ENCODE measurements at regions not wholly inside any gene's neighbourhood (a gene's known extent, or its start where the extent isn't known, plus 50 kb on each side); places are given as distances from the start of the nearest gene placed in this dataset.

- Histone ChIP-seq H3K36me3 (ENCODE audit: low read length) (no peaks in the 10 kb centered on the region), H3K27me3 (ENCODE audit: low read length) (no peaks in the 10 kb centered on the region), H3F3A (ENCODE audit: insufficient read depth) (no peaks in the 10 kb centered on the region), H3K27ac (ENCODE audit: low read depth, low read length) (no peak overlapping the region), H3K9me2 (replicated peaks; ENCODE audit: insufficient read depth, low read length) (no peaks in the 10 kb centered on the region), H3K9me3 (ENCODE audit: insufficient read depth, low read length) (no peaks in the 10 kb centered on the region), H3K79me2 (ENCODE audit: insufficient read depth, low read length) (no peaks in the 10 kb centered on the region), H3K9ac (ENCODE audit: low read length) (no peak overlapping the region), H4K20me1 (ENCODE audit: low read depth, low read length) (no peaks in the 10 kb centered on the region), H2AFZ (ENCODE audit: low read depth, low read length, severe bottlenecking) (no peak overlapping the region), H3K4me3 (ENCODE audit: insufficient read depth, low read length, poor library complexity, severe bottlenecking) (no peak overlapping the region), H3K4me2 (ENCODE audit: low read depth, low read length, poor library complexity, severe bottlenecking) (no peak overlapping the region)
- TF ChIP-seq EZH2phosphoT487 (conservative IDR thresholded peaks at IDR 0.05; ENCODE audit: low read length) (no peak), CTCF (IDR thresholded peaks at IDR 0.05; ENCODE audit: insufficient read depth, low read length, poor library complexity, severe bottlenecking) (no peak)
Observed at GRCh38 chr11:92397221-92397755, 172.7 kb downstream of the FAT3 start.

GRCh38 chr11:92399705-92400104 is 175.1 kb downstream of the FAT3 start:
- no peaks in the 10 kb centered on the region for H3F3A ChIP-seq (ENCODE audit: insufficient read depth)
- H3K9me2 ChIP-seq (replicated peaks; ENCODE audit: insufficient read depth, low read length) = no peaks in the 10 kb centered on the region
- no peaks in the 10 kb centered on the region for H3K79me2 ChIP-seq (ENCODE audit: insufficient read depth, low read length)
- no peaks in the 10 kb centered on the region for H3K36me3 ChIP-seq (ENCODE audit: low read length)
- TF ChIP-seq CTCF (IDR thresholded peaks at IDR 0.05; ENCODE audit: insufficient read depth, low read length, poor library complexity, severe bottlenecking) (no peak), EZH2phosphoT487 (conservative IDR thresholded peaks at IDR 0.05; ENCODE audit: low read length) (no peak)
- H3K4me2 ChIP-seq (ENCODE audit: low read depth, low read length, poor library complexity, severe bottlenecking) = no peak overlapping the region
- H4K20me1 ChIP-seq (ENCODE audit: low read depth, low read length) = no peaks in the 10 kb centered on the region
- no peak overlapping the region for H3K4me3 ChIP-seq (ENCODE audit: insufficient read depth, low read length, poor library complexity, severe bottlenecking)
- no peak overlapping the region for H3K9ac ChIP-seq (ENCODE audit: low read length)
- no peak overlapping the region for H3K27ac ChIP-seq (ENCODE audit: low read depth, low read length)
- no peaks in the 10 kb centered on the region for H3K9me3 ChIP-seq (ENCODE audit: insufficient read depth, low read length)
- H3K27me3 ChIP-seq (ENCODE audit: low read length) = no peaks in the 10 kb centered on the region
- no peak overlapping the region for H2AFZ ChIP-seq (ENCODE audit: low read depth, low read length, severe bottlenecking)

- Histone ChIP-seq H3K27ac (ENCODE audit: low read depth, low read length) (no peak overlapping the region), H3K9ac (ENCODE audit: low read length) (no peak overlapping the region), H3F3A (ENCODE audit: insufficient read depth) (no peaks in the 10 kb centered on the region), H3K9me3 (ENCODE audit: insufficient read depth, low read length) (no peaks in the 10 kb centered on the region), H3K36me3 (ENCODE audit: low read length) (no peaks in the 10 kb centered on the region), H4K20me1 (ENCODE audit: low read depth, low read length) (no peaks in the 10 kb centered on the region), H3K79me2 (ENCODE audit: insufficient read depth, low read length) (no peaks in the 10 kb centered on the region), H3K9me2 (replicated peaks; ENCODE audit: insufficient read depth, low read length) (no peaks in the 10 kb centered on the region), H3K4me3 (ENCODE audit: insufficient read depth, low read length, poor library complexity, severe bottlenecking) (no peak overlapping the region), H3K4me2 (ENCODE audit: low read depth, low read length, poor library complexity, severe bottlenecking) (no peak overlapping the region), H2AFZ (ENCODE audit: low read depth, low read length, severe bottlenecking) (no peak overlapping the region), H3K27me3 (ENCODE audit: low read length) (no peaks in the 10 kb centered on the region)
- TF ChIP-seq EZH2phosphoT487 (conservative IDR thresholded peaks at IDR 0.05; ENCODE audit: low read length) (no peak), CTCF (IDR thresholded peaks at IDR 0.05; ENCODE audit: insufficient read depth, low read length, poor library complexity, severe bottlenecking) (no peak)
Observed at GRCh38 chr11:92401520-92401919, 176.9 kb downstream of the FAT3 start.

Data from SU-DHL-6 (cell line).